GM12892 (cell line): ENCODE measurements at regions not wholly inside any gene's neighbourhood (a gene's known extent, or its start where the extent isn't known, plus 50 kb on each side); places are given as distances from the start of the nearest gene placed in this dataset.

Experiments
- POLR2A ChIP-seq: IDR thresholded peaks from 2 replicates; pipeline ENCODE4 v1.6.1; 2011; ENCODE audit warnings: low read depth, low read length, control low read depth
- POLR2AphosphoS5 ChIP-seq: IDR thresholded peaks from 2 replicates; pipeline ENCODE4 v1.6.1; 2011; ENCODE audit warnings: low read depth, low read length, control low read depth

GRCh38 chr13:64639206-64639605 is 2590.9 kb downstream of the PCDH9 start:
- TF ChIP-seq POLR2A, result no peak
- no peak for TF ChIP-seq POLR2AphosphoS5
